Loucy (cell line): ENCODE measurements at regions not wholly inside any gene's neighbourhood (a gene's known extent, or its start where the extent isn't known, plus 50 kb on each side); places are given as distances from the start of the nearest gene placed in this dataset.
"Not testable (repeated sequence)": the region's sequence is repeated elsewhere in the genome, so short reads cannot be mapped to it uniquely, and the experiment has no call there.

ENCODE experiments used
- H2AFZ ChIP-seq: fragments of 200-600 bp; sonication (generic); 2 replicates; pipeline ENCODE4 v1.6.0; 2016; ENCODE audit warnings: antibody characterized with exemption, mild to moderate bottlenecking, low read length, moderate library complexity
- H3F3A ChIP-seq: fragments of 200-600 bp; 2 replicates; pipeline ENCODE4 v1.6.0; 2016; ENCODE audit warnings: antibody characterized with exemption, low read depth, mild to moderate bottlenecking
- H3K27me3 ChIP-seq: fragments of 200-600 bp; sonication (generic); 2 replicates; pipeline ENCODE4 v1.6.1; 2014; ENCODE audit warnings: low read length, mild to moderate bottlenecking; ENCODE audit not compliant: insufficient read depth, poor library complexity, severe bottlenecking
- H3K36me3 ChIP-seq: fragments of 200-600 bp; sonication (generic); 2 replicates; pipeline ENCODE4 v1.6.1; 2016; ENCODE audit warnings: low read length; ENCODE audit not compliant: insufficient read depth
- H3K4me1 ChIP-seq: fragments of 200-600 bp; sonication (generic); 2 replicates; pipeline ENCODE4 v1.5.1; 2014; ENCODE audit warnings: low read length, mild to moderate bottlenecking; ENCODE audit not compliant: insufficient read depth, poor library complexity, severe bottlenecking
- H3K4me2 ChIP-seq: fragments of 200-600 bp; sonication (generic); 2 replicates; pipeline ENCODE4 v1.6.0; 2014; ENCODE audit warnings: antibody characterized with exemption, low read length, low read depth, mild to moderate bottlenecking; ENCODE audit not compliant: poor library complexity, severe bottlenecking
- H3K4me3 ChIP-seq: fragments of 200-600 bp; sonication (generic); 2 replicates; pipeline ENCODE4 v1.5.1; 2014; ENCODE audit warnings: low read length, mild to moderate bottlenecking, mixed read lengths; ENCODE audit not compliant: poor library complexity, severe bottlenecking
- H3K79me2 ChIP-seq: fragments of 200-600 bp; sonication (generic); 2 replicates; pipeline ENCODE4 v1.6.1; 2014; ENCODE audit warnings: low read length; ENCODE audit not compliant: insufficient read depth
- H3K9ac ChIP-seq: fragments of 200-600 bp; sonication (generic); 2 replicates; pipeline ENCODE4 v1.6.0; 2014; ENCODE audit warnings: mild to moderate bottlenecking, low read depth, low read length, moderate library complexity; ENCODE audit not compliant: poor library complexity, severe bottlenecking
- H3K9me2 ChIP-seq: fragments of 200-600 bp; sonication (generic); replicated peaks from 2 replicates; pipeline ENCODE4 v1.6.1; 2016; ENCODE audit warnings: low read depth, low read length, mixed read lengths
- H3K9me3 ChIP-seq: fragments of 200-600 bp; sonication (generic); 2 replicates; pipeline ENCODE4 v1.6.1; 2014; ENCODE audit warnings: mild to moderate bottlenecking, antibody characterized with exemption, low read length, low read depth; ENCODE audit not compliant: insufficient read depth
- H4K20me1 ChIP-seq: fragments of 200-600 bp; sonication (generic); 2 replicates; pipeline ENCODE4 v1.6.0; 2014; ENCODE audit warnings: antibody characterized with exemption, low read length, mild to moderate bottlenecking; ENCODE audit not compliant: insufficient read depth, poor library complexity, severe bottlenecking
- EZH2phosphoT487 ChIP-seq: fragments of 200-600 bp; IDR thresholded peaks from 2 replicates; pipeline ENCODE4 v1.6.1; 2018; ENCODE audit warnings: antibody characterized with exemption, mild to moderate bottlenecking, moderate library complexity, borderline replicate concordance
- TF ChIP-seq, protein P1 (sequence below): fragments of 200-600 bp; sonication (generic); conservative IDR thresholded peaks from 2 replicates; pipeline ENCODE4 v1.5.1; 2014; ENCODE audit warnings: mild to moderate bottlenecking, antibody characterized with exemption, low read length

- Histone ChIP-seq H3K36me3 (no peaks in the 10 kb centered on the region), H3K79me2 (no peaks in the 10 kb centered on the region), H2AFZ (no peak overlapping the region), H3K4me2 (no peak overlapping the region), H3K9ac (no peak overlapping the region), H4K20me1 (no peaks in the 10 kb centered on the region), H3K9me2 (no peaks in the 10 kb centered on the region), H3F3A (no peaks in the 10 kb centered on the region), H3K27me3 (no peaks in the 10 kb centered on the region), H3K4me1 (no peaks in the 10 kb centered on the region), H3K9me3 (no peaks in the 10 kb centered on the region), H3K4me3 (no peak overlapping the region)
- TF ChIP-seq, protein P1, sequence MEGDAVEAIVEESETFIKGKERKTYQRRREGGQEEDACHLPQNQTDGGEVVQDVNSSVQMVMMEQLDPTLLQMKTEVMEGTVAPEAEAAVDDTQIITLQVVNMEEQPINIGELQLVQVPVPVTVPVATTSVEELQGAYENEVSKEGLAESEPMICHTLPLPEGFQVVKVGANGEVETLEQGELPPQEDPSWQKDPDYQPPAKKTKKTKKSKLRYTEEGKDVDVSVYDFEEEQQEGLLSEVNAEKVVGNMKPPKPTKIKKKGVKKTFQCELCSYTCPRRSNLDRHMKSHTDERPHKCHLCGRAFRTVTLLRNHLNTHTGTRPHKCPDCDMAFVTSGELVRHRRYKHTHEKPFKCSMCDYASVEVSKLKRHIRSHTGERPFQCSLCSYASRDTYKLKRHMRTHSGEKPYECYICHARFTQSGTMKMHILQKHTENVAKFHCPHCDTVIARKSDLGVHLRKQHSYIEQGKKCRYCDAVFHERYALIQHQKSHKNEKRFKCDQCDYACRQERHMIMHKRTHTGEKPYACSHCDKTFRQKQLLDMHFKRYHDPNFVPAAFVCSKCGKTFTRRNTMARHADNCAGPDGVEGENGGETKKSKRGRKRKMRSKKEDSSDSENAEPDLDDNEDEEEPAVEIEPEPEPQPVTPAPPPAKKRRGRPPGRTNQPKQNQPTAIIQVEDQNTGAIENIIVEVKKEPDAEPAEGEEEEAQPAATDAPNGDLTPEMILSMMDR: no peak
- TF ChIP-seq EZH2phosphoT487: no peak
These were observed 868.6 kb downstream of the TBL1XR1 start for GRCh38 chr3:176328666-176329065.

- Histone ChIP-seq H3K9me2 (no peaks in the 10 kb centered on the region), H3F3A (no peaks in the 10 kb centered on the region), H3K4me1 (no peaks in the 10 kb centered on the region), H3K27me3 (no peaks in the 10 kb centered on the region), H3K9ac (no peak overlapping the region), H3K36me3 (no peaks in the 10 kb centered on the region), H3K9me3 (no peaks in the 10 kb centered on the region), H2AFZ (no peak overlapping the region), H3K4me2 (no peak overlapping the region), H3K79me2 (no peaks in the 10 kb centered on the region), H3K4me3 (no peak overlapping the region), H4K20me1 (no peaks in the 10 kb centered on the region)
- TF ChIP-seq EZH2phosphoT487: no peak
- TF ChIP-seq, protein P1: no peak
These were observed 869.1 kb downstream of the TBL1XR1 start for GRCh38 chr3:176328198-176328597.

DNA sequence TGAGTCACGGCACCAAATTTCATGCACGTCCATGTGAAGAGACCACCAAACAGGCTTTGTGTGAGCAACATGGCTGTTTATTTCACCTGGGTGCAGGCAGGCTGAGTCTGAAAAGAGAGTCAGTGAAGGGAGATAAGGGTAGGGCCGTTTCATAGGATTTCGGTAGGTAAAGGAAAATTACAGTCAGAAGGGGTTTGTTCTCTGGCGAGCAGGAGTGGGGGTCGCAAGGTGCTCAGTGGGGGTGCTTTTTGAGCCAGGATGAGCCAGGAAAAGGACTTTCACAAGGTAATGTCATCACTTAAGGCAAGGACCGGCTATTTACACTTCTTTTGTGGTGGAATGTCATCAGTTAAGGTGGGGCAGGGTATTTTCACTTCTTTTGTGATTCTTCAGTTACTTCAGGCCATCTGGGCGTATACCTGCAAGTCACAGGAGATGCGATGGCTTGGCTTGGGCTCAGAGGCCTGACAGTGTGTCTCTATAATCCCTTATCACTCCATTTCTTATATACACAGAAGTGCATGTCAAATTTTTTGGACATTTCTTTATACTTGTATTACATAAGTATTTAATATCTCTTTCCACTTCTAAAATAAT, 870.3 kb downstream of the TBL1XR1 start:
- H3K4me1 ChIP-seq, H3K9ac ChIP-seq, H2AFZ ChIP-seq, H3K9me2 ChIP-seq, H4K20me1 ChIP-seq, H3K9me3 ChIP-seq, H3K27me3 ChIP-seq, H3K79me2 ChIP-seq, H3K4me2 ChIP-seq, H3F3A ChIP-seq, H3K4me3 ChIP-seq, H3K36me3 ChIP-seq: not testable (repeated sequence)

- H3K4me3 ChIP-seq, H3K9me2 ChIP-seq, H2AFZ ChIP-seq, H3K9me3 ChIP-seq, H3K4me2 ChIP-seq, H3K27me3 ChIP-seq, H4K20me1 ChIP-seq, H3F3A ChIP-seq, H3K79me2 ChIP-seq, H3K36me3 ChIP-seq, H3K9ac ChIP-seq, H3K4me1 ChIP-seq: not testable (repeated sequence)
These were observed 875.8 kb downstream of the TBL1XR1 start for GRCh38 chr3:176321532-176321931.
